Osteocyte (in vitro differentiated cells): ENCODE measurements at regions not wholly inside any gene's neighbourhood (a gene's known extent, or its start where the extent isn't known, plus 50 kb on each side); places are given as distances from the start of the nearest gene placed in this dataset.

Experiments
- DNase-seq: peaks from one replicate; pipeline ENCODE4 v3.0.0; 2021; ENCODE audit warnings: mixed read lengths; ENCODE audit not compliant: unreplicated experiment; ENCODE audit errors: extremely low spot score
- H3K27ac Mint-ChIP-seq: one replicate; pipeline ENCODE4 v1.8.0; 2021; ENCODE audit warnings: mild to moderate bottlenecking, mixed read lengths; ENCODE audit not compliant: unreplicated experiment
- H3K27me3 Mint-ChIP-seq: one replicate; pipeline ENCODE4 v1.8.0; 2021; ENCODE audit warnings: mixed read lengths; ENCODE audit not compliant: unreplicated experiment
- H3K36me3 Mint-ChIP-seq: one replicate; pipeline ENCODE4 v1.8.0; 2021; ENCODE audit warnings: mixed read lengths; ENCODE audit not compliant: unreplicated experiment
- H3K4me1 Mint-ChIP-seq: one replicate; pipeline ENCODE4 v1.8.0; 2021; ENCODE audit warnings: mixed read lengths; ENCODE audit not compliant: unreplicated experiment
- H3K4me3 Mint-ChIP-seq: one replicate; pipeline ENCODE4 v1.8.0; 2021; ENCODE audit warnings: mild to moderate bottlenecking, moderate library complexity, mixed read lengths; ENCODE audit not compliant: unreplicated experiment
- H3K9me3 Mint-ChIP-seq: one replicate; pipeline ENCODE4 v1.8.0; 2021; ENCODE audit warnings: mixed read lengths; ENCODE audit not compliant: unreplicated experiment
- TF ChIP-seq, protein P1 (sequence below): fragments of 200-600 bp; sonication (generic); IDR thresholded peaks from 2 replicates; pipeline ENCODE4 v1.5.0; 2021; ENCODE audit warnings: antibody characterized with exemption, mild to moderate bottlenecking, moderate library complexity

DNA sequence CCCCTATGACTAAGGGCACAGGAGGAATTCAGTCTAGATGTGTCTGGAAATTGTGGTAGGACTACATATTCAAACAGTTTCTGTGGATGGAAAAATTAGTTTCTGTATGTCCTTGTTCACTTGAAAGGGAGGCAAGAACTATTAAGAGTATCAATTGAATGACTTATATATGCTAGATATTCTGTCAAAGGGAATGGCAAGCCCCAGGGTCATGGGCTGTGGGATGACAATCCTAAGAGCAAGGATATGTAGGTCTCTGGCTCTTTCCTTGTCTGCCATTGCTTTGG lies 383.5 kb upstream of the B3GALT2 start:
- Mint-ChIP-seq H3K4me1 (peaks cover 18% of the 10 kb centered on the region), H3K27ac (peak overlapping the region; percentile 89), H3K4me3 (peak overlapping the region; percentile 1), H3K9me3 (peaks cover 22% of the 10 kb centered on the region), H3K27me3 (no peaks in the 10 kb centered on the region), H3K36me3 (peaks cover 9% of the 10 kb centered on the region)
- DNase-seq = no peak
- TF ChIP-seq, protein P1, sequence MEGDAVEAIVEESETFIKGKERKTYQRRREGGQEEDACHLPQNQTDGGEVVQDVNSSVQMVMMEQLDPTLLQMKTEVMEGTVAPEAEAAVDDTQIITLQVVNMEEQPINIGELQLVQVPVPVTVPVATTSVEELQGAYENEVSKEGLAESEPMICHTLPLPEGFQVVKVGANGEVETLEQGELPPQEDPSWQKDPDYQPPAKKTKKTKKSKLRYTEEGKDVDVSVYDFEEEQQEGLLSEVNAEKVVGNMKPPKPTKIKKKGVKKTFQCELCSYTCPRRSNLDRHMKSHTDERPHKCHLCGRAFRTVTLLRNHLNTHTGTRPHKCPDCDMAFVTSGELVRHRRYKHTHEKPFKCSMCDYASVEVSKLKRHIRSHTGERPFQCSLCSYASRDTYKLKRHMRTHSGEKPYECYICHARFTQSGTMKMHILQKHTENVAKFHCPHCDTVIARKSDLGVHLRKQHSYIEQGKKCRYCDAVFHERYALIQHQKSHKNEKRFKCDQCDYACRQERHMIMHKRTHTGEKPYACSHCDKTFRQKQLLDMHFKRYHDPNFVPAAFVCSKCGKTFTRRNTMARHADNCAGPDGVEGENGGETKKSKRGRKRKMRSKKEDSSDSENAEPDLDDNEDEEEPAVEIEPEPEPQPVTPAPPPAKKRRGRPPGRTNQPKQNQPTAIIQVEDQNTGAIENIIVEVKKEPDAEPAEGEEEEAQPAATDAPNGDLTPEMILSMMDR = no peak

DNA sequence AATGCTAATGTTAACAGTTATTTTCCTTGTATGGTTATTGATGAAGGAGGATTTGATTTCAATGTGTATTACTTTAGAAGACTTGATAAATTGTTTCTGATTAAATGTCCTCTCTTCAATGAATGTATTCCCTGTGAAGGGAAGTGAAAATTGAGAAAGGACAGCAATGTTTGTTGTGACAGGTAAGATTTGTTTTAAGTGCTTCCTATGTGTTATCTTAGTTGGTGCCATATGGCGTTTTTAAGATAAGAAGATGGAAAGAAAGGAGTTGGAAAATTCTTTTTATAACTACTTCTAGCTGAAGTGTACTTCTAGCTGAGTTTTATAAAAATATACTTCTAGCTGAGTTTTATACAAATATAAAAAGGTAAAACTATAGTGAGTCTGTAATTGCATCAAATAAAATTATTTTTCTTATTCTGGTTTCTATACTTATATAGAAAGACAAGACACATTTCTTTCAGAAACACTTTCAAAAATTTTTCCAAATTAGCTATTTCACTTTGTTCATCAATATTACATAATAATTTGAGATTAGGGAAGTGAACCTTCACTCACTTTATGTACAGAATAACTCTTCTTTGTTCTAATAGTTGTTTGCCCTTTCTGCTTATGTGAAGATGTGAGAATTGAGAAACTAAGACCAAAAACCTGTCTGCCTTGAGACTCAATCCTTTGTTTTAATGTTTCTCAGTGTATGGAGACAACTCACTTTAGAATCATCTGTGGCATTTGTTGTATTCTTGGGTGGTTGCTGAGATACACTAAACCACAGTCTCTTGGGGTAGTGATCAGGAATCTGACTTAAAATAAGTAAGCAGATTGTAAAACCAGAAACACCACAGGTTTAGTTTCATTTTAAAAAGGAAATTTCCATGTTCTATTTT lies 382.9 kb upstream of the B3GALT2 start:
- H3K9me3 Mint-ChIP-seq = peaks cover 22% of the 10 kb centered on the region
- DNase-seq = no peak
- no peaks in the 10 kb centered on the region for H3K27me3 Mint-ChIP-seq
- peak overlapping the region; percentile 1 for H3K4me3 Mint-ChIP-seq
- H3K27ac Mint-ChIP-seq = peak overlapping the region; percentile 89
- peaks cover 9% of the 10 kb centered on the region for H3K36me3 Mint-ChIP-seq
- peaks cover 18% of the 10 kb centered on the region for H3K4me1 Mint-ChIP-seq
- TF ChIP-seq, protein P1 = no peak

DNA sequence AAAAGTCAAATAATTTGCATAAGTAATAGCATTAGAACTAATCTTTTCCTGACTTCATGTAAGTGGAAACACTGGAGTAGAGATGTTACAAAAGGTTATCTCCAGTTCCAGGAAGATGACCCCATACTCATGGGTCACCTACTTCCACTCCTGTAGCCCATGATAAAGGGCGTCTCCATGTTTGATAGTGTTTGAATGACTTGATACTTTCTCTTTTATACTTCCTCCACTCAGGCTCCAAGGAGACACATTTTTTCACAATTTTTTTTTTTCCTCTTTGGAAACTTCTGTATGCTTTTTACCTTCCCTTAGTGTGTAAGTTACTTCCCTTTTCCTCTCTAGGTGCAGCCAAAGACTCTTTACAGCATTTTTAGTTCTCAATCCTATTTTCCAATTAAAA lies 382.1 kb upstream of the B3GALT2 start:
- H3K4me3 Mint-ChIP-seq = no peak overlapping the region
- no peak for DNase-seq
- H3K27me3 Mint-ChIP-seq = no peaks in the 10 kb centered on the region
- peaks cover 18% of the 10 kb centered on the region for H3K4me1 Mint-ChIP-seq
- H3K27ac Mint-ChIP-seq = peak overlapping the region; percentile 89
- TF ChIP-seq, protein P1 = no peak
- H3K36me3 Mint-ChIP-seq = peaks cover 7% of the 10 kb centered on the region
- H3K9me3 Mint-ChIP-seq = peaks cover 16% of the 10 kb centered on the region

DNA sequence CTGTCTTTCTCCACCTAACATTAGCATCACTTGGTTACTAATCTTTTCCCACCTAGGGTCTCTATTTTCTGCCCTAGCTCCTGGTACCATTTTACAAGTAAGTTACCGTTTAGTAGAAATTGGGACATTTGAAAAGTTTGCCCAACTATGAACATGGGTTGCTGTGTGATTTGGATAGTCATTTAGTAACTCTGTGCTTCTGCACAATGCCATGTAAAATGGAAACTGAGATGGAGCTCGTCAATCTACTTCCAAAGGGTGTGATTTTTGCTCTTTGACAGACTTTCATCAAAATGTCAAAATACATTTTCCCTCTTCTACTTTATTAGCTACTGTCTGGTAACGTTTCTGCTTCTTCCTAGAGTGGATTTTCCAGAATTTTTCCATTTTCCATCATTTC lies 381.5 kb upstream of the B3GALT2 start:
- Mint-ChIP-seq H3K36me3 (peaks cover 5% of the 10 kb centered on the region), H3K27me3 (no peaks in the 10 kb centered on the region), H3K4me3 (no peak overlapping the region), H3K9me3 (peaks cover 13% of the 10 kb centered on the region), H3K27ac (no peak overlapping the region), H3K4me1 (peaks cover 18% of the 10 kb centered on the region)
- no peak for DNase-seq
- TF ChIP-seq, protein P1 = no peak

DNA sequence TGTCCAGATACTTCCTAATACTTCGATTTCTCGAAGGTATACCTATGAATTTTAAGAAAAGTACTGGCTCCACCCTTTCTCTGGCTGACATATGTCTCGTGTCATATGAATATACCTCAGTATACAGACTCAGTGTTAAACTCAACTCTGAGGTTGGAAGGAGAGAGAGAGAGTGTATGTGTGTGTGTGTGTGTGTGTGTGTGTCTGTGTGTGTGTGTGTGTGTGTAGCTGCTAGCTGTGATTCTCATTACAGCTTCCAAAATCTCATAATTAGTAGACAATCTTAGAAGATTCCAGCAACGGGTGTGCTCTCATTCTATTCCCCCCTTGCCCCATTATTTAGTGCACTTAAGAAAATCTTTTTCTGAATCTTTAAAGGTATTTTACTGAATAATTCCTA lies 380.3 kb upstream of the B3GALT2 start:
- Mint-ChIP-seq H3K9me3 (peaks cover 4% of the 10 kb centered on the region), H3K27ac (no peak overlapping the region), H3K4me3 (no peak overlapping the region), H3K27me3 (no peaks in the 10 kb centered on the region), H3K4me1 (peaks cover 21% of the 10 kb centered on the region), H3K36me3 (peaks cover 5% of the 10 kb centered on the region)
- no peak for DNase-seq
- TF ChIP-seq, protein P1 = no peak
